NCI-H1105 treated with DMSO at 0.1 percent for 48 hours (cell line): ENCODE measurements at regions not wholly inside any gene's neighbourhood (a gene's known extent, or its start where the extent isn't known, plus 50 kb on each side); places are given as distances from the start of the nearest gene placed in this dataset.
"Not testable (repeated sequence)": the region's sequence is repeated elsewhere in the genome, so short reads cannot be mapped to it uniquely, and the experiment has no call there.

ENCODE experiments used
- DNase-seq: peaks from one replicate; lab custom pipeline; 2025; lab: John Stamatoyannopoulos, UW

- no peak for DNase-seq
Observed at GRCh38 chr22:49721211-49721763, 106.4 kb downstream of the BRD1 start.

- DNase-seq: no peak
Observed at GRCh38 chr22:49720279-49720959, 107.3 kb downstream of the BRD1 start.

- DNase-seq: no peak
Observed at GRCh38 chr22:49719046-49719445, 108.6 kb downstream of the BRD1 start.

GRCh38 chr22:49718396-49718795 is 109.3 kb downstream of the BRD1 start:
- DNase-seq: no peak

- DNase-seq: no peak
Observed at GRCh38 chr22:49717322-49717919, 110.3 kb downstream of the BRD1 start.

GRCh38 chr22:49716441-49716840 is 111.2 kb downstream of the BRD1 start:
- DNase-seq: no peak

GRCh38 chr22:49715450-49715849 is 112.2 kb downstream of the BRD1 start:
- DNase-seq: no peak

GRCh38 chr22:49713003-49713402 is 114.7 kb downstream of the BRD1 start:
- no peak for DNase-seq

- DNase-seq: no peak
Observed at GRCh38 chr22:49712195-49712791, 115.4 kb downstream of the BRD1 start.

- DNase-seq: no peak
Observed at GRCh38 chr22:49710746-49711145, 116.9 kb downstream of the BRD1 start.

- no peak for DNase-seq
Observed at GRCh38 chr22:49709464-49709863, 118.2 kb downstream of the BRD1 start.

GRCh38 chr22:49705972-49706352 is 121.7 kb downstream of the BRD1 start:
- no peak for DNase-seq

GRCh38 chr22:49705216-49705971 is 122.3 kb downstream of the BRD1 start:
- DNase-seq: no peak

GRCh38 chr22:49704345-49705215 is 123.1 kb downstream of the BRD1 start:
- DNase-seq: no peak

GRCh38 chr22:49703990-49704344 is 123.7 kb downstream of the BRD1 start:
- no peak for DNase-seq

- DNase-seq: no peak
Observed at GRCh38 chr22:49703505-49703904, 124.2 kb downstream of the BRD1 start.

- no peak for DNase-seq
Observed at GRCh38 chr22:49702068-49702397, 125.6 kb downstream of the BRD1 start.

GRCh38 chr22:49701380-49702067 is 126.1 kb downstream of the BRD1 start:
- no peak for DNase-seq

GRCh38 chr22:49699928-49700498 is 127.7 kb downstream of the BRD1 start:
- DNase-seq: no peak

GRCh38 chr22:49699476-49699875 is 128.2 kb downstream of the BRD1 start:
- DNase-seq: no peak

GRCh38 chr22:49698616-49699015 is 129.1 kb downstream of the BRD1 start:
- DNase-seq: not testable (repeated sequence)
